HG02852 (cell line): ENCODE measurements at regions not wholly inside any gene's neighbourhood (a gene's known extent, or its start where the extent isn't known, plus 50 kb on each side); places are given as distances from the start of the nearest gene placed in this dataset.

Experiments used
- ATAC-seq: cut with Tn5 transposase; IDR thresholded peaks from one replicate; pipeline ENCODE4 v1.9.1; 2021; ENCODE audit warnings: mild to moderate bottlenecking, moderate library complexity; ENCODE audit not compliant: unreplicated experiment

- no peak for ATAC-seq
Measured at GRCh38 chr13:107447591-107447990, 767.7 kb downstream of the LIG4 start.

- ATAC-seq, result no peak
Measured at GRCh38 chr13:107441279-107441678, 774.1 kb downstream of the LIG4 start.

- no peak for ATAC-seq
Measured at GRCh38 chr13:107438251-107438650, 777.1 kb downstream of the LIG4 start.

- ATAC-seq, result no peak
Measured at GRCh38 chr13:107434347-107434746, 781.0 kb downstream of the LIG4 start.

- no peak for ATAC-seq
Measured at GRCh38 chr13:107427536-107427935, 787.8 kb downstream of the LIG4 start.

- ATAC-seq, result no peak
Measured at GRCh38 chr13:107422421-107422820, 792.9 kb downstream of the LIG4 start.

GRCh38 chr13:107421951-107422350 is 793.4 kb downstream of the LIG4 start:
- no peak for ATAC-seq

- ATAC-seq, result no peak
Measured at GRCh38 chr13:107421028-107421427, 794.3 kb downstream of the LIG4 start.

- no peak for ATAC-seq
Measured at GRCh38 chr13:107413005-107413404, 802.3 kb downstream of the LIG4 start.

- ATAC-seq, result no peak
Measured at GRCh38 chr13:107407074-107407473, 808.3 kb downstream of the LIG4 start.

- no peak for ATAC-seq
Measured at GRCh38 chr13:107395927-107396662, 819.2 kb downstream of the LIG4 start.

- no peak for ATAC-seq
Measured at GRCh38 chr13:107392205-107392604, 823.1 kb downstream of the LIG4 start.

- ATAC-seq, result no peak
Measured at GRCh38 chr13:107387525-107387924, 819.6 kb upstream of the ARGLU1 start.

GRCh38 chr13:107379407-107380155 is 811.6 kb upstream of the ARGLU1 start:
- ATAC-seq, result no peak

GRCh38 chr13:107376341-107377125 is 808.6 kb upstream of the ARGLU1 start:
- ATAC-seq, result no peak

GRCh38 chr13:107375701-107376340 is 807.9 kb upstream of the ARGLU1 start:
- ATAC-seq, result no peak

- no peak for ATAC-seq
Measured at GRCh38 chr13:107374038-107374437, 806.1 kb upstream of the ARGLU1 start.

GRCh38 chr13:107373551-107373950 is 805.6 kb upstream of the ARGLU1 start:
- no peak for ATAC-seq

GRCh38 chr13:107370015-107370785 is 802.3 kb upstream of the ARGLU1 start:
- ATAC-seq, result no peak

- no peak for ATAC-seq
Measured at GRCh38 chr13:107367258-107367657, 799.3 kb upstream of the ARGLU1 start.
